Mesenchymal stem cell (in vitro differentiated cells and primary cell): ENCODE measurements at regions not wholly inside any gene's neighbourhood (a gene's known extent, or its start where the extent isn't known, plus 50 kb on each side); places are given as distances from the start of the nearest gene placed in this dataset.

Source experiments
- DNase-seq: peaks from one replicate; pipeline ENCODE4 v3.0.0-alpha.2; 2013
- H2AFZ ChIP-seq: one replicate; pipeline ENCODE4 v1.6.1; 2013; ENCODE audit warnings: low read depth, mild to moderate bottlenecking, control low read depth, inconsistent platforms, low read length, moderate library complexity
- H2AK5ac ChIP-seq: 2 replicates; pipeline ENCODE4 v1.6.1; 2013; ENCODE audit warnings: low read length, moderate library complexity, mild to moderate bottlenecking, inconsistent platforms; ENCODE audit not compliant: severe bottlenecking
- H2BK120ac ChIP-seq: one replicate; pipeline ENCODE4 v1.6.1; 2013; ENCODE audit warnings: low read depth, mild to moderate bottlenecking, inconsistent platforms, low read length, moderate library complexity
- H2BK12ac ChIP-seq, 2 experiments: one replicate each; pipeline ENCODE4 v1.6.1; 2013; ENCODE audit warnings: inconsistent platforms in 2 of 2, low read length in 2 of 2, mild to moderate bottlenecking in 2 of 2, moderate library complexity in 2 of 2, control low read depth in 1 of 2
- H2BK15ac ChIP-seq: one replicate; pipeline ENCODE4 v1.6.1; 2013; ENCODE audit warnings: mild to moderate bottlenecking, low read depth, inconsistent platforms; ENCODE audit not compliant: poor library complexity, severe bottlenecking
- H2BK5ac ChIP-seq: 2 replicates; pipeline ENCODE4 v1.6.1; 2013; ENCODE audit warnings: low read depth, mild to moderate bottlenecking, low read length, control low read depth, inconsistent platforms; ENCODE audit not compliant: poor library complexity, severe bottlenecking
- H3K14ac ChIP-seq, 2 experiments: one replicate each; pipeline ENCODE4 v1.6.1; 2013; ENCODE audit warnings: inconsistent platforms in 2 of 2, low read length in 2 of 2, control low read depth in 1 of 2, mild to moderate bottlenecking in 1 of 2, moderate library complexity in 1 of 2
- H3K18ac ChIP-seq, 2 experiments: one replicate each; pipeline ENCODE4 v1.6.1; 2013; ENCODE audit warnings: inconsistent platforms in 2 of 2, low read length in 2 of 2, control low read depth in 1 of 2, low read depth in 1 of 2, mild to moderate bottlenecking in 1 of 2
- H3K23ac ChIP-seq, 2 experiments: one replicate each; pipeline ENCODE4 v1.6.1; 2013; ENCODE audit warnings: inconsistent platforms in 2 of 2, low read length in 2 of 2, mild to moderate bottlenecking in 2 of 2, moderate library complexity in 2 of 2, control low read depth in 1 of 2
- H3K27ac ChIP-seq: 2 replicates; pipeline ENCODE4 v1.5.1; 2013; ENCODE audit warnings: mild to moderate bottlenecking, moderate library complexity, low read length, control low read depth, inconsistent platforms; ENCODE audit not compliant: poor library complexity, severe bottlenecking
- H3K27me3 ChIP-seq, 2 experiments: 2 replicates each; pipeline versions ENCODE4 v1.6.1 to v1.7.0; 2013; ENCODE audit warnings: low read length in 2 of 2, mild to moderate bottlenecking in 2 of 2, moderate library complexity in 2 of 2, control low read depth in 1 of 2, inconsistent platforms in 1 of 2; ENCODE audit not compliant: control insufficient read depth in 1 of 2, insufficient read depth in 1 of 2
- H3K36me3 ChIP-seq, 2 experiments: 2 replicates each; pipeline versions ENCODE4 v1.6.1 to v1.7.0; 2013; ENCODE audit warnings: low read length in 2 of 2, control low read depth in 1 of 2, inconsistent platforms in 1 of 2, low read depth in 1 of 2, mild to moderate bottlenecking in 1 of 2; ENCODE audit not compliant: insufficient read depth in 2 of 2, control insufficient read depth in 1 of 2
- H3K4ac ChIP-seq, 2 experiments: one replicate each; pipeline ENCODE4 v1.6.1; 2013; ENCODE audit warnings: inconsistent platforms in 2 of 2, low read length in 2 of 2, mild to moderate bottlenecking in 2 of 2, moderate library complexity in 2 of 2, control low read depth in 1 of 2, low read depth in 1 of 2
- H3K4me1 ChIP-seq: 2 replicates; pipeline ENCODE4 v1.6.1; 2013; ENCODE audit warnings: low read depth, low read length, control low read depth; ENCODE audit not compliant: control insufficient read depth, insufficient read depth
- H3K4me2 ChIP-seq: 2 replicates; pipeline ENCODE4 v1.6.1; 2013; ENCODE audit warnings: low read length, mild to moderate bottlenecking, inconsistent platforms; ENCODE audit not compliant: poor library complexity, severe bottlenecking
- H3K4me3 ChIP-seq, 2 experiments: 2 replicates each; pipeline versions ENCODE4 v1.5.1 to v1.7.0; 2013; ENCODE audit warnings: low read length in 2 of 2, mild to moderate bottlenecking in 2 of 2, control low read depth in 1 of 2, low read depth in 1 of 2; ENCODE audit not compliant: insufficient read depth in 1 of 2
- H3K79me1 ChIP-seq: replicated peaks from 2 replicates; pipeline ENCODE4 v1.6.1; 2013; ENCODE audit warnings: mild to moderate bottlenecking, control low read depth, low read length, inconsistent platforms; ENCODE audit not compliant: poor library complexity, severe bottlenecking
- H3K9ac ChIP-seq: 2 replicates; pipeline ENCODE4 v1.7.0; 2013; ENCODE audit warnings: mild to moderate bottlenecking, low read length, moderate library complexity
- H3K9me3 ChIP-seq: 2 replicates; pipeline ENCODE4 v1.7.0; 2013; ENCODE audit warnings: mild to moderate bottlenecking, low read length; ENCODE audit not compliant: control insufficient read depth
- H4K8ac ChIP-seq: one replicate; pipeline ENCODE4 v1.6.1; 2013; ENCODE audit warnings: inconsistent platforms, mild to moderate bottlenecking, low read length, moderate library complexity
- H4K91ac ChIP-seq: one replicate; pipeline ENCODE4 v1.6.1; 2013; ENCODE audit warnings: mild to moderate bottlenecking, low read length, inconsistent platforms
- WGBS: methylation state at CpG from one replicate; pipeline ENCODE4 v1.1.7; 2013; ENCODE audit warnings: mixed read lengths; 5-methylcytosine and 5-hydroxymethylcytosine counted together

- Histone ChIP-seq H3K4ac (no peak overlapping the region), H3K23ac (no peak overlapping the region), H3K14ac (no peak overlapping the region), H3K9ac (no peak overlapping the region), H4K8ac (no peak overlapping the region), H3K4me3 (no peak overlapping the region), H2AFZ (no peak overlapping the region), H3K18ac (no peak overlapping the region), H4K91ac (no peak overlapping the region), H3K27me3 (peaks cover 0 to 20% of the 10 kb centered on the region in 2 experiments), H2BK12ac (no peak overlapping the region), H3K4me2 (no peak overlapping the region), H3K4me1 (no peaks in the 10 kb centered on the region), H2BK5ac (no peak overlapping the region), H2BK15ac (no peak overlapping the region), H2BK120ac (no peak overlapping the region), H3K36me3 (no peaks in the 10 kb centered on the region), H3K79me1 (no peaks in the 10 kb centered on the region), H3K9me3 (no peaks in the 10 kb centered on the region), H3K27ac (no peak overlapping the region), H2AK5ac (no peak overlapping the region)
- DNase-seq: peak; percentile 30
- 91% methylated on average over 2 of the region's 2 CpGs for WGBS
Measured at GRCh38 chr5:38710627-38711026, 135.2 kb upstream of the OSMR start.

- no peak for DNase-seq
- no peak overlapping the region for H2BK120ac ChIP-seq
- H3K9me3 ChIP-seq: no peaks in the 10 kb centered on the region
- no peak overlapping the region for H3K4ac ChIP-seq
- H2BK5ac ChIP-seq: no peak overlapping the region
- H3K4me2 ChIP-seq: no peak overlapping the region
- H2AK5ac ChIP-seq: no peak overlapping the region
- no peak overlapping the region for H3K23ac ChIP-seq
- H2BK12ac ChIP-seq: no peak overlapping the region
- H3K18ac ChIP-seq: no peak overlapping the region
- H3K14ac ChIP-seq: no peak overlapping the region
- H3K79me1 ChIP-seq: no peaks in the 10 kb centered on the region
- no peak overlapping the region for H2BK15ac ChIP-seq
- no peak overlapping the region for H3K9ac ChIP-seq
- H3K4me3 ChIP-seq: no peak overlapping the region
- H3K4me1 ChIP-seq: no peaks in the 10 kb centered on the region
- H4K8ac ChIP-seq: no peak overlapping the region
- WGBS: 92% methylated on average over 3 of the region's 3 CpGs
- H3K27ac ChIP-seq: no peak overlapping the region
- peaks cover 0 to 16% of the 10 kb centered on the region in 2 experiments for H3K27me3 ChIP-seq
- no peak overlapping the region for H2AFZ ChIP-seq
- H3K36me3 ChIP-seq: no peaks in the 10 kb centered on the region
- H4K91ac ChIP-seq: no peak overlapping the region
Measured at GRCh38 chr5:38712391-38712790, 133.4 kb upstream of the OSMR start.

- Histone ChIP-seq H4K91ac (no peak overlapping the region), H3K27me3 (peaks cover 0 to 14% of the 10 kb centered on the region in 2 experiments), H3K4me2 (no peak overlapping the region), H3K79me1 (no peaks in the 10 kb centered on the region), H3K4ac (no peak overlapping the region), H2AK5ac (no peak overlapping the region), H2BK12ac (peak overlapping the region in 1 of 2 experiments; percentile 37), H3K9ac (no peak overlapping the region), H2BK120ac (no peak overlapping the region), H2BK15ac (no peak overlapping the region), H3K18ac (no peak overlapping the region), H3K9me3 (no peaks in the 10 kb centered on the region), H3K4me1 (no peaks in the 10 kb centered on the region), H3K23ac (no peak overlapping the region), H3K4me3 (no peak overlapping the region), H3K27ac (no peak overlapping the region), H2BK5ac (no peak overlapping the region), H2AFZ (no peak overlapping the region), H3K36me3 (no peaks in the 10 kb centered on the region), H4K8ac (no peak overlapping the region), H3K14ac (no peak overlapping the region)
- 68% methylated on average over 1 of the region's 3 CpGs for WGBS
- DNase-seq: no peak
Measured at GRCh38 chr5:38714240-38714639, 131.6 kb upstream of the OSMR start.

GRCh38 chr5:38714703-38715355, 131.0 kb upstream of the OSMR start:
- 71% methylated on average over 1 of the region's 1 CpG for WGBS
- H2BK12ac ChIP-seq: no peak overlapping the region
- H3K79me1 ChIP-seq: no peaks in the 10 kb centered on the region
- no peak overlapping the region for H4K8ac ChIP-seq
- H3K36me3 ChIP-seq: no peaks in the 10 kb centered on the region
- H4K91ac ChIP-seq: no peak overlapping the region
- no peak overlapping the region for H3K9ac ChIP-seq
- no peak overlapping the region for H2AK5ac ChIP-seq
- no peaks in the 10 kb centered on the region for H3K4me1 ChIP-seq
- H2BK5ac ChIP-seq: no peak overlapping the region
- no peak overlapping the region for H2AFZ ChIP-seq
- H3K4ac ChIP-seq: no peak overlapping the region
- no peaks in the 10 kb centered on the region for H3K9me3 ChIP-seq
- no peak for DNase-seq
- H2BK120ac ChIP-seq: no peak overlapping the region
- no peak overlapping the region for H3K4me2 ChIP-seq
- no peak overlapping the region for H3K14ac ChIP-seq
- no peak overlapping the region for H2BK15ac ChIP-seq
- H3K27me3 ChIP-seq: peaks cover 0 to 14% of the 10 kb centered on the region in 2 experiments
- no peak overlapping the region for H3K23ac ChIP-seq
- no peak overlapping the region for H3K4me3 ChIP-seq
- H3K27ac ChIP-seq: no peak overlapping the region
- no peak overlapping the region for H3K18ac ChIP-seq
